Lower leg skin (tissue), 4 donors: ENCODE measurements at regions not wholly inside any gene's neighbourhood (a gene's known extent, or its start where the extent isn't known, plus 50 kb on each side); places are given as distances from the start of the nearest gene placed in this dataset.

Experiments used
- DNase-seq, 2 donors: peaks; one replicate each; pipeline ENCODE4 v3.0.0-alpha.2; 2019; ENCODE audit warnings: low spot score in 2 of 2
- H3K4me3 ChIP-seq: fragments of 200-600 bp; sonication (generic); 2 replicates; pipeline ENCODE4 v1.5.1; 2017; ENCODE audit warnings: mild to moderate bottlenecking, low read depth; ENCODE audit not compliant: poor library complexity, severe bottlenecking
- POLR2A ChIP-seq, 2 donors: fragments of 450-650 bp; IDR thresholded peaks; one replicate each; pipeline ENCODE4 v1.6.1; 2016 to 2017; ENCODE audit warnings: antibody characterized with exemption in 2 of 2, mild to moderate bottlenecking in 1 of 2, moderate library complexity in 1 of 2
- WGBS, 2 donors: methylation state at CpG; one replicate each; pipeline ENCODE4 v1.1.5; 2018; 5-methylcytosine and 5-hydroxymethylcytosine counted together
- intact Hi-C: fragments of 100-400 bp; cut with DNase I; formaldehyde crosslinking; loops from one replicate; pipeline ENCODE4 v1.15.0; 2023; ENCODE audit warnings: low total_unique reads
- TF ChIP-seq, protein P1 (sequence below), 3 donors: fragments of 450-650 bp; IDR thresholded peaks; one replicate each; pipeline ENCODE4 v1.5.1; 2016; ENCODE audit warnings: antibody characterized with exemption in 3 of 3, mild to moderate bottlenecking in 3 of 3, moderate library complexity in 2 of 3

DNA sequence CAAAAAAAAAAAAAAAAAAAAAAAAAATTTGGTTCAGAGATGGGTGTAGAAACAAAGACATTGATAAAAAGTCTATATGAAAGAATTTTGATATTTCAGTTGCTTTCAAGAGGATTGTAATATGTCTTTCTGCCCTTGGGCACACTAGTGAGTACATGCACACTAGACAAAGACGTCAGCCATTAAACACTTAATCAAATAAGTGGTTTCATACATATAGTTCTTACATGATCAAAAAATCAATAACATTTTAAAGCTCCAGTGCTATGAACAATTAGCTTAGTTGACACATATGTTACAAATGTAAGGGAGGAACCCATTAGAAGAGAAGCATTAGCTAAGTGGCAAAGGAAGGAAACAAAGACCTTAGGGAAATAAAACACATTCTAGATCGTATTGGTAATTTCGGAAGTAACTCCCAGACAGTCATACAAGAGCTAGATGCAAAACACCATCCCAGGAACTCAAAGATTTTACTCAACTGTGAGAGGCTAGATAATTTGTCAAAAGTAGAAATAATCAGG, 84.5 kb upstream of the MAN2A1 start:
- TF ChIP-seq, protein P1, sequence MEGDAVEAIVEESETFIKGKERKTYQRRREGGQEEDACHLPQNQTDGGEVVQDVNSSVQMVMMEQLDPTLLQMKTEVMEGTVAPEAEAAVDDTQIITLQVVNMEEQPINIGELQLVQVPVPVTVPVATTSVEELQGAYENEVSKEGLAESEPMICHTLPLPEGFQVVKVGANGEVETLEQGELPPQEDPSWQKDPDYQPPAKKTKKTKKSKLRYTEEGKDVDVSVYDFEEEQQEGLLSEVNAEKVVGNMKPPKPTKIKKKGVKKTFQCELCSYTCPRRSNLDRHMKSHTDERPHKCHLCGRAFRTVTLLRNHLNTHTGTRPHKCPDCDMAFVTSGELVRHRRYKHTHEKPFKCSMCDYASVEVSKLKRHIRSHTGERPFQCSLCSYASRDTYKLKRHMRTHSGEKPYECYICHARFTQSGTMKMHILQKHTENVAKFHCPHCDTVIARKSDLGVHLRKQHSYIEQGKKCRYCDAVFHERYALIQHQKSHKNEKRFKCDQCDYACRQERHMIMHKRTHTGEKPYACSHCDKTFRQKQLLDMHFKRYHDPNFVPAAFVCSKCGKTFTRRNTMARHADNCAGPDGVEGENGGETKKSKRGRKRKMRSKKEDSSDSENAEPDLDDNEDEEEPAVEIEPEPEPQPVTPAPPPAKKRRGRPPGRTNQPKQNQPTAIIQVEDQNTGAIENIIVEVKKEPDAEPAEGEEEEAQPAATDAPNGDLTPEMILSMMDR (IDR thresholded peaks at IDR 0.05): no peak
- no peak for TF ChIP-seq POLR2A (IDR thresholded peaks at IDR 0.05)
- intact Hi-C loops: no loop called here
- no peak for DNase-seq
- 81 to 85% methylated on average over 3 of the region's 3 CpGs for WGBS, 2 donors
- no peak overlapping the region for H3K4me3 ChIP-seq

DNA sequence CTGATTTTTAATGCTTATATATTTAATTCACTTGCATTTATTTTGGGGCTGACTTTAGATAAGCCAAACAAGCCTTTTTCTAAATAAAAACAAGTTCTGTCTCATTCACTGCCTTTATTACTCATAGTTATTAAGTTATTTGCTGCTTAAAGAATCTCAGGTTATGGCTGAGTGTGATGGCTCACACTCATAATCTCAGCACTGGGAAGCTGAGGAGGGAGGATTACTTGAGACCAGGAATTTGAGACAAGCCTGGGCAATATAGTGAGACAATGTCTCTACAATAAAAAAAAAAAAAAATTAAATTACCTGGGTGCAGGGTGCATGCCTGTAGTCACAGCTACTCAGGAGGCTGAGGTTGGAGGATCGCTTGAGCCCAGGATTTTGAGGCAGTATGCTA, 85.0 kb upstream of the MAN2A1 start:
- DNase-seq: no peak
- TF ChIP-seq, protein P1 (IDR thresholded peaks at IDR 0.05): no peak
- no peak for TF ChIP-seq POLR2A (IDR thresholded peaks at IDR 0.05)
- intact Hi-C loops: no loop called here
- no peak overlapping the region for H3K4me3 ChIP-seq
- 96 to 100% methylated on average over 1 of the region's 1 CpG for WGBS, 2 donors

DNA sequence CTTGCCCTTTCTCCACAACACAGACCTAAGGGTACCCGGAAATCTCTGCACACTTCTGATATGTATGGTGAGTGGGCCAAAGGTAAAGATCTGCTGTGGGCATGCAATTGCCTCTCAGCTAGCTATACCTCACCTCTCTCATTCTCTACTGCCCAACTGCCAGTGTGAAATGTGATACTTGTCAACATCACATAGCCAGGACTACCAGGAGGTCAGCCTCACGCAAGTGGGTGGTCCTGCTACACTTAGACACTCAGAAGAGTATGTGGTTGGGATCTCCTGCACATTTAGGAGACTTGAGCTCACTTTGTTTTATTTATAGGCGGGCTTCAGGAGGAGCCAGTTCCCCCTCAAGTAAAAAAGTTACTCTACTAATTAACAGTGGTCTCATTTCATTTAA, 88.0 kb upstream of the MAN2A1 start:
- intact Hi-C loops: no loop called here
- TF ChIP-seq, protein P1 (IDR thresholded peaks at IDR 0.05): no peak
- no peak for TF ChIP-seq POLR2A (IDR thresholded peaks at IDR 0.05)
- H3K4me3 ChIP-seq: no peak overlapping the region
- no peak for DNase-seq
- 90 to 92% methylated on average over 3 of the region's 3 CpGs for WGBS, 2 donors

DNA sequence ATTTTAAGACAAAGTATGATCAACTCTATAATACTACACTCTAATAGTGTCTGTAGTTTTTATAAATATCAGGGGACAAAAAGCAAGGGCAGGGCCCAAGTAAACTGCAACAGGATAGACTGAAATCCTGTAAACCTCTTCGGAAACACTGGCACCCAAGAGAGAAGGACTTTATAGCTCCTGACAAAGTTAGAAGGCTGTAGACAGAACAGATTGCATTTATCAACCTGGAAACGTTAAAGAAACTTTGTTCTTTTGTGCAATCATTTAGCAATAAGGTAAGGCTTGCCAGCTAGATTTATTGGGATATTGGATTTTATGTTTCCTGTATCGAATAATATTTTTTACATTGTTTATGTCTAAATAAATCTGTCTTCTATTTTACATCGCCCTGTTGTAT, 91.8 kb upstream of the MAN2A1 start:
- DNase-seq: no peak
- 68 to 71% methylated on average over 4 of the region's 4 CpGs for WGBS, 2 donors
- no peak overlapping the region for H3K4me3 ChIP-seq
- TF ChIP-seq, protein P1 (IDR thresholded peaks at IDR 0.05): no peak
- TF ChIP-seq POLR2A (IDR thresholded peaks at IDR 0.05): no peak
- intact Hi-C loops: no loop called here

DNA sequence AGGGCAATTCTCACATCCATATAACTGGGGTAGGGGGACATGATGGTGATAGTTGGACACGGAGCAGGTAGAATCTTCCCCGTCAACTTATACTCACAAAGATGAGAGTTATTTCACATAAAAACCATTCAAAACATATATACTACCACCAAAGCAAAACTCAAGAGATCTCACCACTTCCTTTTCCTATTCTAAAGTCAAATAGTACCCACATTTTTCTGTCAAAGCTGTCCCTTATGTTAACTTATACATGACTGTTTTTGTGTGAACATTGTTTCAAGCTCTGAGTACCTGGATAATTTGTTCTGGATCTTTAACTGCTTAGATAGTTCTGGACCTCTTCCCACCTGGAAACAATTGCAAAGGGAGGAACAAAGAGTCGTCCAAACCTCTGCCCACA, 95.5 kb upstream of the MAN2A1 start:
- TF ChIP-seq POLR2A (IDR thresholded peaks at IDR 0.05): no peak
- TF ChIP-seq, protein P1 (IDR thresholded peaks at IDR 0.05): no peak
- H3K4me3 ChIP-seq: no peak overlapping the region
- intact Hi-C loops: no loop called here
- DNase-seq: no peak
- WGBS, 2 donors: 71 to 81% methylated on average over 3 of the region's 3 CpGs

DNA sequence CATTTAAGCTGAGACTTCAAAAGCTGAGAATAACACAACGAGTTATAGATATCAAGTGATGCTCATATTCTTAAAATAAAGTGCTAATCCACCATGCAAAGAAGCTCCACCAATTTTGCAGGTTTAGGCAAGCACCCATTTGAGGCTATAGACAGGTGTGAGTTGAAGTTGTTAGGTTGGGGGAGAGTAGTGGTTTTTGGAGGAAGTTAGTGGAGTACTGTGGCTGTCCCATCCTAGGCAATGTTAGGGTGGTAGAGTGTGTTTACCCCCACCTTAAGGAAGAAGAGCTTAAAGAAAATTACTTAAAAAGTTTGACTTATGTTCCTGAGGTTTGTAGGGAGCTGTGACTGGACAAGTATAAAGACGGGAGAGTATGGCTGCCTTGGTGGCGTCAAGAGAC, 98.9 kb upstream of the MAN2A1 start:
- WGBS, 2 donors: 88 to 95% methylated on average over 3 of the region's 3 CpGs
- no peak for DNase-seq
- H3K4me3 ChIP-seq: no peak overlapping the region
- intact Hi-C loops: no loop called here
- no peak for TF ChIP-seq POLR2A (IDR thresholded peaks at IDR 0.05)
